ENCODE measurements at regions not wholly inside any gene's neighbourhood (a gene's known extent, or its start where the extent isn't known, plus 50 kb on each side); places are given as distances from the start of the nearest gene placed in this dataset.
"Not testable (repeated sequence)": the region's sequence is repeated elsewhere in the genome, so short reads cannot be mapped to it uniquely, and the experiment has no call there.

DNA sequence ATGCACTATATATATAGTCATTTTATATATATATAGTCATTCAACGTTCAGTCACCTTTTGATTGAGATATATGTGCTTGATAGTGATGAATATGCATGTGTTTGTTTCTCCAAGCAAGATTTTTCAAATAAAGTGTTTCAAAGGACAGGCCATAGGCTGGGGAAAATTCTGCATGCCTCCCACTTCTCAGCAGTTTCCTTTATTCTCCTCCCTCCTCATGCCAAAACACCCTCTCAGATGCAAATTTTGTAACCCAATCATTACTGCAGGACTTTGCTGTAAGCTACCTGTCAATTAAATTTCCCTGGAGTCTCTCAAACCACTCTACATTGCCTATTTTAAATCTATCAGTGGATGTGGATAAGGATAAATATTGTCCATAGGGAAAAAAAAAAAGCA lies 65.6 kb upstream of the SLC39A8 start:
- H3K4me1 ChIP-seq (ENCODE audit: control extremely low read depth in 1 of 4, control insufficient read depth in 4 of 4, insufficient read depth in 4 of 4, low read length in 3 of 4); H3K9me3 ChIP-seq (ENCODE audit: control extremely low read depth in 1 of 5, control insufficient read depth in 4 of 5, insufficient read depth in 2 of 5, low read depth in 1 of 5, low read length in 4 of 5); POLR2A ChIA-PET; DNase-seq; H3K27me3 ChIP-seq (replicated peaks in 2 of 5; ENCODE audit: control insufficient read depth in 4 of 5, insufficient read depth in 5 of 5, low read length in 4 of 5); H3K36me3 ChIP-seq (ENCODE audit: control insufficient read depth in 4 of 4, insufficient read depth in 4 of 4, low read length in 3 of 4); H3K4me3 ChIP-seq (ENCODE audit: control insufficient read depth in 1 of 7, extremely low read depth in 1 of 7, insufficient read depth in 4 of 7, low read depth in 2 of 7, low read length in 6 of 7); H3K27ac ChIP-seq (ENCODE audit: insufficient read depth in 1 of 2, low read depth in 1 of 2, low read length in 2 of 2, poor library complexity in 1 of 2, severe bottlenecking in 2 of 2): not testable (repeated sequence)
- CTCF ChIA-PET = interaction anchor here (0.6 to 1.5 kb wide), 2 partner anchors 9 to 430 kb away, joined by 3 to 4 read pairs; no protein-coding TSS in a partner anchor
- no CpG with 5 or more reads among the region's 1 CpG for WGBS (ENCODE audit: insufficient coverage)

GRCh38 chr4:102411408-102411807 lies 66.1 kb upstream of the SLC39A8 start:
- H3K4me1 ChIP-seq (ENCODE audit: control extremely low read depth in 1 of 4, control insufficient read depth in 4 of 4, insufficient read depth in 4 of 4, low read length in 3 of 4) = no peaks in the 10 kb centered on the region
- no peak for DNase-seq
- POLR2A ChIA-PET = no interaction called here
- no peak overlapping the region for H3K4me3 ChIP-seq (ENCODE audit: control insufficient read depth in 1 of 7, extremely low read depth in 1 of 7, insufficient read depth in 4 of 7, low read depth in 2 of 7, low read length in 6 of 7)
- CTCF ChIA-PET = interaction anchor here (0.6 to 1.5 kb wide), 2 partner anchors 9 to 429 kb away, joined by 3 to 4 read pairs; no protein-coding TSS in a partner anchor
- no peaks in the 10 kb centered on the region for H3K9me3 ChIP-seq (ENCODE audit: control extremely low read depth in 1 of 5, control insufficient read depth in 4 of 5, insufficient read depth in 2 of 5, low read depth in 1 of 5, low read length in 4 of 5)
- no peaks in the 10 kb centered on the region for H3K36me3 ChIP-seq (ENCODE audit: control insufficient read depth in 4 of 4, insufficient read depth in 4 of 4, low read length in 3 of 4)
- no peaks in the 10 kb centered on the region for H3K27me3 ChIP-seq (replicated peaks in 2 of 5; ENCODE audit: control insufficient read depth in 4 of 5, insufficient read depth in 5 of 5, low read length in 4 of 5)
- WGBS (ENCODE audit: insufficient coverage) = no CpG with 5 or more reads among the region's 1 CpG
- H3K27ac ChIP-seq (ENCODE audit: insufficient read depth in 1 of 2, low read depth in 1 of 2, low read length in 2 of 2, poor library complexity in 1 of 2, severe bottlenecking in 2 of 2) = no peak overlapping the region

- CTCF ChIA-PET = interaction anchor here (0.8 to 1.3 kb wide), 4 partner anchors 8 to 675 kb away, joined by 3 read pairs; no protein-coding TSS in a partner anchor
- Histone ChIP-seq H3K4me3 (ENCODE audit: control insufficient read depth in 1 of 7, extremely low read depth in 1 of 7, insufficient read depth in 4 of 7, low read depth in 2 of 7, low read length in 6 of 7) (no peak overlapping the region), H3K9me3 (ENCODE audit: control extremely low read depth in 1 of 5, control insufficient read depth in 4 of 5, insufficient read depth in 2 of 5, low read depth in 1 of 5, low read length in 4 of 5) (no peaks in the 10 kb centered on the region), H3K27ac (ENCODE audit: insufficient read depth in 1 of 2, low read depth in 1 of 2, low read length in 2 of 2, poor library complexity in 1 of 2, severe bottlenecking in 2 of 2) (no peak overlapping the region), H3K4me1 (ENCODE audit: control extremely low read depth in 1 of 4, control insufficient read depth in 4 of 4, insufficient read depth in 4 of 4, low read length in 3 of 4) (no peaks in the 10 kb centered on the region), H3K36me3 (ENCODE audit: control insufficient read depth in 4 of 4, insufficient read depth in 4 of 4, low read length in 3 of 4) (no peaks in the 10 kb centered on the region), H3K27me3 (replicated peaks in 2 of 5; ENCODE audit: control insufficient read depth in 4 of 5, insufficient read depth in 5 of 5, low read length in 4 of 5) (no peaks in the 10 kb centered on the region)
- DNase-seq = no peak
- POLR2A ChIA-PET = no interaction called here
These were observed 71.5 kb upstream of the SLC39A8 start for GRCh38 chr4:102416765-102417164.

DNA sequence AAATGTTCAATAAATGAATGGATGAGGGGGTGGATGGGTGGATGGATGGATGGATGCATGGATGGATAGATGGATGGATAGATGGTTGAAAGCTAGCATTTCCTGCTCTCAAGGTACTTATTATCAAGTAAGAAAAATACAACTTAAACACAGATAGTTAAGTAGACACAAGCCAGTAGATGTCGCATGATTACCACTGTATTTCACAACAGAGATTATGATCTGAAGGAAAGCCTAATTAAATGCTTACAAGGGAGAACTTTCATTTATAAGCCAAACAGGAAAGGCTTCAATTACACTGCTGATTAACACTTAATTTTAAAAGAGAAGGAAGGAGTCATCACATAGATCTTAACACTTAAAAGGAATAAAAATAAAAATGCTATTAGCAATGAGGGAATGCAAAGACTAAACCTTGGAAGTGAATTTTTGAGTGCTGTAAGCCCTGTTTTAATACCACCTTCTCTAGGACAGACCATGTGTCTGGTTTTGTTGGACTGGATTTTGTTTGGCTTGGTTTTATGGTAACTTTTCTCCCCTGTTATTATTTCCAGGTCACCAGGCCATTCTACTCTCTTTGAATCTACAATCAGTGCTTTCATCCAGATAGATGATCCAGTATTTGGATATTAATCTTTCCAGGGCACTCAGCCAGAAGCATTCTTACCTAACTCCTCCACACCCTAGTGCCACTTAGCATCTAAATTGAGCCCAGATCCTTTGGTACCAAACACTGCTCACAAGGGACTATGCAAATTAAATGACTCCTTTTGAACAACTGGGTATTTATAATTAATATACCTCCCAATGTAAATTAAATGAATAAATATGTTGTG lies 75.5 kb upstream of the SLC39A8 start:
- Histone ChIP-seq H3K9me3 (ENCODE audit: control extremely low read depth in 1 of 5, control insufficient read depth in 4 of 5, insufficient read depth in 2 of 5, low read depth in 1 of 5, low read length in 4 of 5) (peaks cover 0 to 5% (median 0%) of the 10 kb centered on the region in 5 experiments), H3K4me1 (ENCODE audit: control extremely low read depth in 1 of 4, control insufficient read depth in 4 of 4, insufficient read depth in 4 of 4, low read length in 3 of 4) (no peaks in the 10 kb centered on the region), H3K36me3 (ENCODE audit: control insufficient read depth in 4 of 4, insufficient read depth in 4 of 4, low read length in 3 of 4) (peaks cover 0 to 4% (median 0%) of the 10 kb centered on the region in 4 experiments), H3K4me3 (ENCODE audit: control insufficient read depth in 1 of 7, extremely low read depth in 1 of 7, insufficient read depth in 4 of 7, low read depth in 2 of 7, low read length in 6 of 7) (no peak overlapping the region), H3K27me3 (replicated peaks in 2 of 5; ENCODE audit: control insufficient read depth in 4 of 5, insufficient read depth in 5 of 5, low read length in 4 of 5) (no peaks in the 10 kb centered on the region), H3K27ac (ENCODE audit: insufficient read depth in 1 of 2, low read depth in 1 of 2, low read length in 2 of 2, poor library complexity in 1 of 2, severe bottlenecking in 2 of 2) (no peak overlapping the region)
- peak; percentile 56 to 68 (median 68) for DNase-seq
- POLR2A ChIA-PET = interaction anchor here (0.7 kb wide), 1 partner anchor 671 kb away, joined by 3 read pairs; no protein-coding TSS in a partner anchor
- no CpG with 5 or more reads among the region's 1 CpG for WGBS (ENCODE audit: insufficient coverage)
- CTCF ChIA-PET = interaction anchor here (0.6 to 1.7 kb wide), 5 partner anchors 10 to 28 kb away, joined by 3 to 5 read pairs (median 4); no protein-coding TSS in a partner anchor

- Histone ChIP-seq H3K27ac (ENCODE audit: insufficient read depth in 1 of 2, low read depth in 1 of 2, low read length in 2 of 2, poor library complexity in 1 of 2, severe bottlenecking in 2 of 2) (no peak overlapping the region), H3K9me3 (ENCODE audit: control extremely low read depth in 1 of 5, control insufficient read depth in 4 of 5, insufficient read depth in 2 of 5, low read depth in 1 of 5, low read length in 4 of 5) (peaks cover 0 to 5% (median 0%) of the 10 kb centered on the region in 5 experiments), H3K4me3 (ENCODE audit: control insufficient read depth in 1 of 7, extremely low read depth in 1 of 7, insufficient read depth in 4 of 7, low read depth in 2 of 7, low read length in 6 of 7) (no peak overlapping the region), H3K4me1 (ENCODE audit: control extremely low read depth in 1 of 4, control insufficient read depth in 4 of 4, insufficient read depth in 4 of 4, low read length in 3 of 4) (no peaks in the 10 kb centered on the region), H3K36me3 (ENCODE audit: control insufficient read depth in 4 of 4, insufficient read depth in 4 of 4, low read length in 3 of 4) (peaks cover 0 to 4% (median 0%) of the 10 kb centered on the region in 4 experiments), H3K27me3 (replicated peaks in 2 of 5; ENCODE audit: control insufficient read depth in 4 of 5, insufficient read depth in 5 of 5, low read length in 4 of 5) (no peaks in the 10 kb centered on the region)
- DNase-seq = no peak
- ChIA-PET POLR2A (no interaction called here), CTCF (interaction anchor here (0.6 kb wide), 1 partner anchor 8 kb away, joined by 3 read pairs; no protein-coding TSS in a partner anchor)
- 0% methylated on average over 1 of the region's 2 CpGs for WGBS (ENCODE audit: insufficient coverage)
These were observed 77.6 kb upstream of the SLC39A8 start for GRCh38 chr4:102422843-102423242.

- CTCF ChIA-PET = interaction anchor here (1.2 to 1.4 kb wide), 2 partner anchors 9 to 19 kb away, joined by 4 to 6 read pairs; no protein-coding TSS in a partner anchor
- Histone ChIP-seq H3K4me1 (ENCODE audit: control extremely low read depth in 1 of 4, control insufficient read depth in 4 of 4, insufficient read depth in 4 of 4, low read length in 3 of 4) (no peaks in the 10 kb centered on the region), H3K27ac (ENCODE audit: insufficient read depth in 1 of 2, low read depth in 1 of 2, low read length in 2 of 2, poor library complexity in 1 of 2, severe bottlenecking in 2 of 2) (no peak overlapping the region), H3K27me3 (replicated peaks in 2 of 5; ENCODE audit: control insufficient read depth in 4 of 5, insufficient read depth in 5 of 5, low read length in 4 of 5) (no peaks in the 10 kb centered on the region), H3K4me3 (ENCODE audit: control insufficient read depth in 1 of 7, extremely low read depth in 1 of 7, insufficient read depth in 4 of 7, low read depth in 2 of 7, low read length in 6 of 7) (no peak overlapping the region), H3K9me3 (ENCODE audit: control extremely low read depth in 1 of 5, control insufficient read depth in 4 of 5, insufficient read depth in 2 of 5, low read depth in 1 of 5, low read length in 4 of 5) (peaks cover 0 to 5% (median 0%) of the 10 kb centered on the region in 5 experiments), H3K36me3 (ENCODE audit: control insufficient read depth in 4 of 4, insufficient read depth in 4 of 4, low read length in 3 of 4) (peaks cover 0 to 4% (median 0%) of the 10 kb centered on the region in 4 experiments)
- no peak for DNase-seq
- POLR2A ChIA-PET = no interaction called here
These were observed 77.8 kb upstream of the NFKB1 start for GRCh38 chr4:102423375-102423774.

DNA sequence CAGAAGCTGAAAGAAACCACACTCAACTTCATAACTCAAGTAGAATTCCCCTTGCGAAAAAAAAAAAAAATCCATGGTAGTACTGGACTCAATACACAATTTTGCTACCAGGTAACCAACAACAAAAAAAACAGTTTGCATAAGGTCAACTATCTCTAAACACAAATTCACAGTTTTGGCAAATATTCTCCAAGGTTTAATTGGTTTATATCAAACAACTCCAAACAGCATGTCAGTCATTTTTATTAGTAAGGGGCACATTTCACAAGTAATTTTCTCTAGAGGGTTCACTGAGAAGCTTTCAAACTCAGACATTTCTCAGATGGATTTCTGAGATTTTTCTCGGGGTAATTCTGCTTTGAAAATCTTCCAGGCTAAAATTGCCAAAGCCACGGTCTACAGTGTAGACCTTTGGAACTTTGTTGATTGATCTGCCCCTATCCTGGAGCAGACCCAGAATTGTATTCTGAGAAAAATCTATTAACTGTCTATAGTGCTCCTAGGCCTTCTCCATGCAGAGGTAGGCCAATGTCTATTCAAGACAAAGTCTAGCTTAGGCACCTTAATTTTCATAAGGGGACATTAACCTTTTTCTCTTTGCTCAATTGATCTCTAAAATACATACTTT lies 73.7 kb upstream of the NFKB1 start:
- Histone ChIP-seq H3K4me3 (ENCODE audit: control insufficient read depth in 1 of 7, extremely low read depth in 1 of 7, insufficient read depth in 4 of 7, low read depth in 2 of 7, low read length in 6 of 7) (no peak overlapping the region), H3K9me3 (ENCODE audit: control extremely low read depth in 1 of 5, control insufficient read depth in 4 of 5, insufficient read depth in 2 of 5, low read depth in 1 of 5, low read length in 4 of 5) (peaks cover 0 to 5% (median 0%) of the 10 kb centered on the region in 5 experiments), H3K4me1 (ENCODE audit: control extremely low read depth in 1 of 4, control insufficient read depth in 4 of 4, insufficient read depth in 4 of 4, low read length in 3 of 4) (peaks cover 0 to 6% (median 4%) of the 10 kb centered on the region in 4 experiments), H3K27ac (ENCODE audit: insufficient read depth in 1 of 2, low read depth in 1 of 2, low read length in 2 of 2, poor library complexity in 1 of 2, severe bottlenecking in 2 of 2) (no peak overlapping the region), H3K36me3 (ENCODE audit: control insufficient read depth in 4 of 4, insufficient read depth in 4 of 4, low read length in 3 of 4) (peaks cover 0 to 4% (median 0%) of the 10 kb centered on the region in 4 experiments), H3K27me3 (replicated peaks in 2 of 5; ENCODE audit: control insufficient read depth in 4 of 5, insufficient read depth in 5 of 5, low read length in 4 of 5) (no peaks in the 10 kb centered on the region)
- no peak for DNase-seq
- CTCF ChIA-PET = interaction anchor here (1.1 to 2.1 kb wide), 3 partner anchors 11 to 193 kb away, joined by 3 to 5 read pairs (median 5); no protein-coding TSS in a partner anchor
- POLR2A ChIA-PET = no interaction called here
- 95% methylated on average over 3 of the region's 3 CpGs for WGBS (ENCODE audit: insufficient coverage)
